GM20000 (cell line): ENCODE measurements at regions not wholly inside any gene's neighbourhood (a gene's known extent, or its start where the extent isn't known, plus 50 kb on each side); places are given as distances from the start of the nearest gene placed in this dataset.

Source experiments
- DNase-seq: peaks from one replicate; pipeline ENCODE4 v3.0.0; 2012; ENCODE audit warnings: low spot score
- TF ChIP-seq, protein P1 (sequence below): IDR thresholded peaks from 2 replicates; pipeline ENCODE4 v1.5.1; 2012; ENCODE audit warnings: mild to moderate bottlenecking, control low read depth; ENCODE audit errors: extremely low read depth, missing control alignments

- TF ChIP-seq, protein P1, sequence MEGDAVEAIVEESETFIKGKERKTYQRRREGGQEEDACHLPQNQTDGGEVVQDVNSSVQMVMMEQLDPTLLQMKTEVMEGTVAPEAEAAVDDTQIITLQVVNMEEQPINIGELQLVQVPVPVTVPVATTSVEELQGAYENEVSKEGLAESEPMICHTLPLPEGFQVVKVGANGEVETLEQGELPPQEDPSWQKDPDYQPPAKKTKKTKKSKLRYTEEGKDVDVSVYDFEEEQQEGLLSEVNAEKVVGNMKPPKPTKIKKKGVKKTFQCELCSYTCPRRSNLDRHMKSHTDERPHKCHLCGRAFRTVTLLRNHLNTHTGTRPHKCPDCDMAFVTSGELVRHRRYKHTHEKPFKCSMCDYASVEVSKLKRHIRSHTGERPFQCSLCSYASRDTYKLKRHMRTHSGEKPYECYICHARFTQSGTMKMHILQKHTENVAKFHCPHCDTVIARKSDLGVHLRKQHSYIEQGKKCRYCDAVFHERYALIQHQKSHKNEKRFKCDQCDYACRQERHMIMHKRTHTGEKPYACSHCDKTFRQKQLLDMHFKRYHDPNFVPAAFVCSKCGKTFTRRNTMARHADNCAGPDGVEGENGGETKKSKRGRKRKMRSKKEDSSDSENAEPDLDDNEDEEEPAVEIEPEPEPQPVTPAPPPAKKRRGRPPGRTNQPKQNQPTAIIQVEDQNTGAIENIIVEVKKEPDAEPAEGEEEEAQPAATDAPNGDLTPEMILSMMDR = no peak
These were observed 79.0 kb upstream of the ZBED5 start for GRCh38 chr11:10936626-10937384.

GRCh38 chr11:10935015-10935559, 77.2 kb upstream of the ZBED5 start:
- no peak for DNase-seq
- TF ChIP-seq, protein P1 = no peak

More at GRCh38 chr11:10936626-10937384, 79.0 kb upstream of the ZBED5 start:
- no peak for DNase-seq

DNA sequence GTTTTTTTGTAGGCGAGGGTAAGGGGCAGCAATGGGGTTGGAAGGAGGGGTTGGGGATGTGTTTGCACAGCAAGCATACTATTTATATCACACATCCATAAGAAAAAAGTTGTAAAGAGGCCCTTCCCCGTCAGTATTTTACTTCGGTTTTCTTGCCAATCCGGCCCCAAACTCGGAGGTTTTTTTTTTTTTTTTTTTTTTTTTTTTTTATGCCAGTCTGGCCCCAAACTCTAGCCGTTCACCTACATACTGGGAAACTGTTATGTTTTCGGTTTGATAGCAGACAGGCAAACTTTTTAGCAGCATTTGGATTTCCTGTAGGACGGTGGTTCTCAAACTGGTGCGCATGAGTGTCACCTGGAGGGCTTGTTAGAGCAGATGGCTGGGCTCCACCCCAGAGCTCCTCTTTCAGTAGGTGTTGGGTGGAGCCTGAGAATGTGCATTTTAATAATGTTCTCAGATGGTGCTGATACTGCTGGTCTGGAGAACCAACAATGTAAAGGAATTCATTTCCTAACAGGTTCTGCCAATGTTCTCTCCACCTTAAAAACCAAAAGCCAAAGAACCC, 76.5 kb upstream of the ZBED5 start:
- TF ChIP-seq, protein P1 = no peak
- no peak for DNase-seq

GRCh38 chr11:10933455-10934292, 75.8 kb upstream of the ZBED5 start:
- TF ChIP-seq, protein P1 = peak; percentile 90
- DNase-seq = peak; percentile 83

DNA sequence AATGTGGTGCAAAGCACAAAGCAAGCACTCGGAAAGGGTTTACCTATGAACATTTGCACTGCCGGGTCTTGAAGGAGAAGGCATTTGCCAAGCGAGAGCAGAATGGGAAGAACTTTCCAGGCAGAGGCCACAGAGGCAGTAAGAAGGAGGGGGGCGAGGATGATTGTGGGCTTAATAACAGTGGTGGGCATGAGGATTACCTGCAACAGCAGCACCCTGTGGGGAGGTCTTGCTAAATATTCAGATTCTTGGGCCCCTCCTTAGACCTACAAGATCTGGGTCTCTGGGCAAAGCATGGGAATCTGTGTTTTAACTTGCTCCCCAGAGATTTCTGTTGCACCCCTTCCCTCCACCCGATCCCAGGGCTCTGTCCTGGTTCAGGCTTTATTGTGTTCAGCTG, 75.1 kb upstream of the ZBED5 start:
- no peak for DNase-seq
- TF ChIP-seq, protein P1 = no peak

GRCh38 chr11:10931761-10932670, 74.2 kb upstream of the ZBED5 start:
- peak; percentile 42 for DNase-seq
- TF ChIP-seq, protein P1 = no peak
